ENCODE measurements at regions not wholly inside any gene's neighbourhood (a gene's known extent, or its start where the extent isn't known, plus 50 kb on each side); places are given as distances from the start of the nearest gene placed in this dataset.

GRCh38 chr4:129581305-129581704, 485.4 kb downstream of the C4orf33 start:
- TF ChIP-seq CTCF (IDR thresholded peaks at IDR 0.05), result no peak
- no peak overlapping the region for H3K4me3 ChIP-seq
- DNase-seq (ENCODE audit: low spot score), result no peak
- no peaks in the 10 kb centered on the region for H3K36me3 ChIP-seq
- ATAC-seq (ENCODE audit: insufficient number of reproducible peaks, low FRiP score, low read depth), result no peak
- no peaks in the 10 kb centered on the region for H3K27me3 ChIP-seq (replicated peaks; ENCODE audit: insufficient read depth)
- no peaks in the 10 kb centered on the region for H3K4me1 ChIP-seq (ENCODE audit: control insufficient read depth in 1 of 2, low read depth in 2 of 2)
- H3K9me3 ChIP-seq, result no peaks in the 10 kb centered on the region
- no peak overlapping the region for H3K27ac ChIP-seq

- no peaks in the 10 kb centered on the region for H3K27me3 ChIP-seq (replicated peaks; ENCODE audit: insufficient read depth)
- no peak overlapping the region for H3K4me3 ChIP-seq
- ATAC-seq (ENCODE audit: insufficient number of reproducible peaks, low FRiP score, low read depth) (no peak), DNase-seq (ENCODE audit: low spot score) (no peak)
- H3K4me1 ChIP-seq (ENCODE audit: control insufficient read depth in 1 of 2, low read depth in 2 of 2), result no peaks in the 10 kb centered on the region
- H3K9me3 ChIP-seq, result no peaks in the 10 kb centered on the region
- H3K36me3 ChIP-seq, result no peaks in the 10 kb centered on the region
- no peak for TF ChIP-seq CTCF (IDR thresholded peaks at IDR 0.05)
- H3K27ac ChIP-seq, result no peak overlapping the region
Observed at GRCh38 chr4:129583868-129584267, 487.9 kb downstream of the C4orf33 start.

- no peak for TF ChIP-seq CTCF (IDR thresholded peaks at IDR 0.05)
- ATAC-seq (ENCODE audit: insufficient number of reproducible peaks, low FRiP score, low read depth) (no peak), DNase-seq (ENCODE audit: low spot score) (no peak)
- Histone ChIP-seq H3K4me1 (ENCODE audit: control insufficient read depth in 1 of 2, low read depth in 2 of 2) (no peaks in the 10 kb centered on the region), H3K36me3 (no peaks in the 10 kb centered on the region), H3K27ac (no peak overlapping the region), H3K4me3 (no peak overlapping the region), H3K9me3 (peaks cover 4% of the 10 kb centered on the region), H3K27me3 (replicated peaks; ENCODE audit: insufficient read depth) (no peaks in the 10 kb centered on the region)
Observed at GRCh38 chr4:129598582-129598981, 502.6 kb downstream of the C4orf33 start.

- ATAC-seq (ENCODE audit: insufficient number of reproducible peaks, low FRiP score, low read depth) (no peak), DNase-seq (ENCODE audit: low spot score) (no peak)
- no peaks in the 10 kb centered on the region for H3K4me1 ChIP-seq (ENCODE audit: control insufficient read depth in 1 of 2, low read depth in 2 of 2)
- no peaks in the 10 kb centered on the region for H3K27me3 ChIP-seq (replicated peaks; ENCODE audit: insufficient read depth)
- H3K4me3 ChIP-seq, result no peak overlapping the region
- no peaks in the 10 kb centered on the region for H3K36me3 ChIP-seq
- no peak overlapping the region for H3K27ac ChIP-seq
- no peak for TF ChIP-seq CTCF (IDR thresholded peaks at IDR 0.05)
- no peaks in the 10 kb centered on the region for H3K9me3 ChIP-seq
Observed at GRCh38 chr4:129600898-129601297, 504.9 kb downstream of the C4orf33 start.

- ATAC-seq (ENCODE audit: insufficient number of reproducible peaks, low FRiP score, low read depth) (no peak), DNase-seq (ENCODE audit: low spot score) (no peak)
- no peak overlapping the region for H3K27ac ChIP-seq
- no peaks in the 10 kb centered on the region for H3K36me3 ChIP-seq
- no peaks in the 10 kb centered on the region for H3K27me3 ChIP-seq (replicated peaks; ENCODE audit: insufficient read depth)
- no peak overlapping the region for H3K4me3 ChIP-seq
- H3K9me3 ChIP-seq, result no peaks in the 10 kb centered on the region
- no peaks in the 10 kb centered on the region for H3K4me1 ChIP-seq (ENCODE audit: control insufficient read depth in 1 of 2, low read depth in 2 of 2)
- TF ChIP-seq CTCF (IDR thresholded peaks at IDR 0.05), result no peak
Observed at GRCh38 chr4:129602447-129602846, 506.5 kb downstream of the C4orf33 start.

All from thoracic aorta (tissue), 2 donors.